Nephron progenitor cell (in vitro differentiated cells): ENCODE measurements at regions not wholly inside any gene's neighbourhood (a gene's known extent, or its start where the extent isn't known, plus 50 kb on each side); places are given as distances from the start of the nearest gene placed in this dataset.

Source experiments
- DNase-seq: peaks from one replicate; pipeline ENCODE4 v3.0.0; 2021
- H3K27ac Mint-ChIP-seq: 2 replicates; pipeline ENCODE4 v1.8.0; 2021; ENCODE audit warnings: mild to moderate bottlenecking, moderate library complexity, mixed read lengths
- H3K27me3 Mint-ChIP-seq: 2 replicates; pipeline ENCODE4 v1.8.0; 2021; ENCODE audit warnings: mild to moderate bottlenecking, low read depth, mixed read lengths; ENCODE audit not compliant: poor library complexity
- H3K36me3 Mint-ChIP-seq: 2 replicates; pipeline ENCODE4 v1.8.0; 2021; ENCODE audit warnings: low read depth, mixed read lengths
- H3K4me1 Mint-ChIP-seq: 2 replicates; pipeline ENCODE4 v1.8.0; 2021; ENCODE audit warnings: mixed read lengths
- H3K4me3 Mint-ChIP-seq: 2 replicates; pipeline ENCODE4 v1.8.0; 2021; ENCODE audit warnings: mild to moderate bottlenecking, moderate library complexity, mixed read lengths
- H3K9me3 Mint-ChIP-seq: 2 replicates; pipeline ENCODE4 v1.8.0; 2021; ENCODE audit warnings: mild to moderate bottlenecking, moderate library complexity, mixed read lengths
- TF ChIP-seq, protein P1 (sequence below): fragments of 200-600 bp; sonication (generic); IDR thresholded peaks from 2 replicates; pipeline ENCODE4 v1.5.0; 2021; ENCODE audit warnings: antibody characterized with exemption

DNA sequence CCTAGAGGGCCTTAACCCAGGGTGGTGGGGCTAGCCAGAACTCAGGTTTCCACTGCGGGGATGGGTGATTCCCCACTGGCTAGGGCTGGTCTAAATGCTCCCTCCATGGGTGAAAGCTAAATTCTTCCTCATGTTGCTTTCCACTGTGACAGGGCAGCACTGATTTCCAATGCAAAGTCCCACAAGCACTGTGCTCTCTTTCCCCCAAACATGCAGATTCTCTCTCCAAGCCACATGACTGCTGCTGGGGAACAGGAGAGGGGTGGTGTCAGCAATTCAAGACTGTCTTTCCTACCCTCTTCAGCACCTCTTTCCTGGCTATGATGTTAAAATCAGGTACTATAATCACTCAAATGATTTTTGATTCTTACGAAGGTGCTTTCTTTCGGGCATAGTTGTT, 215.5 kb downstream of the RWDD3 start:
- H3K4me1 Mint-ChIP-seq = no peaks in the 10 kb centered on the region
- peaks cover 17% of the 10 kb centered on the region for H3K9me3 Mint-ChIP-seq
- TF ChIP-seq, protein P1, sequence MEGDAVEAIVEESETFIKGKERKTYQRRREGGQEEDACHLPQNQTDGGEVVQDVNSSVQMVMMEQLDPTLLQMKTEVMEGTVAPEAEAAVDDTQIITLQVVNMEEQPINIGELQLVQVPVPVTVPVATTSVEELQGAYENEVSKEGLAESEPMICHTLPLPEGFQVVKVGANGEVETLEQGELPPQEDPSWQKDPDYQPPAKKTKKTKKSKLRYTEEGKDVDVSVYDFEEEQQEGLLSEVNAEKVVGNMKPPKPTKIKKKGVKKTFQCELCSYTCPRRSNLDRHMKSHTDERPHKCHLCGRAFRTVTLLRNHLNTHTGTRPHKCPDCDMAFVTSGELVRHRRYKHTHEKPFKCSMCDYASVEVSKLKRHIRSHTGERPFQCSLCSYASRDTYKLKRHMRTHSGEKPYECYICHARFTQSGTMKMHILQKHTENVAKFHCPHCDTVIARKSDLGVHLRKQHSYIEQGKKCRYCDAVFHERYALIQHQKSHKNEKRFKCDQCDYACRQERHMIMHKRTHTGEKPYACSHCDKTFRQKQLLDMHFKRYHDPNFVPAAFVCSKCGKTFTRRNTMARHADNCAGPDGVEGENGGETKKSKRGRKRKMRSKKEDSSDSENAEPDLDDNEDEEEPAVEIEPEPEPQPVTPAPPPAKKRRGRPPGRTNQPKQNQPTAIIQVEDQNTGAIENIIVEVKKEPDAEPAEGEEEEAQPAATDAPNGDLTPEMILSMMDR = no peak
- H3K27ac Mint-ChIP-seq = peak overlapping the region; percentile 83
- peaks cover 6% of the 10 kb centered on the region for H3K27me3 Mint-ChIP-seq
- H3K4me3 Mint-ChIP-seq = no peak overlapping the region
- DNase-seq = no peak
- no peaks in the 10 kb centered on the region for H3K36me3 Mint-ChIP-seq

DNA sequence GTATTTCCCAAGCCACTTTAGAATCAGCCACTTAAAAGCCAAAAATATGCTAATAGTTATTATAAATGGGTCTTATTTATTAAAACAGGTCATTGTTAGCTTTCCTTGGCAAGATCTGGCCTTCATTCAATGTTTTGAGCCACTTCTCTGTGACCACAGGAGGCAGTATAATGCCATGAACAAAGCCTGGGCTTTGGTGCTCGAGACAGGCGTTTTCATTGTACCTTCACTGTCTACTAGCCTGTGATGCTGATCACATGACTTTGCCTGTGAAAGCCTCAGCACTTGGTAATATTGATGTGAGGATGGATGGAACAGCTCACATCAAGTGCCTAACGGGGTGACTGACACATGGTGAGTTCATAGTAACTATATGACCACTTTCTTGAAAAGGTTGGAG, 217.0 kb downstream of the RWDD3 start:
- TF ChIP-seq, protein P1 = no peak
- no peaks in the 10 kb centered on the region for H3K4me1 Mint-ChIP-seq
- no peak for DNase-seq
- H3K27me3 Mint-ChIP-seq = peaks cover 6% of the 10 kb centered on the region
- no peak overlapping the region for H3K27ac Mint-ChIP-seq
- no peak overlapping the region for H3K4me3 Mint-ChIP-seq
- H3K9me3 Mint-ChIP-seq = peaks cover 30% of the 10 kb centered on the region
- H3K36me3 Mint-ChIP-seq = no peaks in the 10 kb centered on the region

DNA sequence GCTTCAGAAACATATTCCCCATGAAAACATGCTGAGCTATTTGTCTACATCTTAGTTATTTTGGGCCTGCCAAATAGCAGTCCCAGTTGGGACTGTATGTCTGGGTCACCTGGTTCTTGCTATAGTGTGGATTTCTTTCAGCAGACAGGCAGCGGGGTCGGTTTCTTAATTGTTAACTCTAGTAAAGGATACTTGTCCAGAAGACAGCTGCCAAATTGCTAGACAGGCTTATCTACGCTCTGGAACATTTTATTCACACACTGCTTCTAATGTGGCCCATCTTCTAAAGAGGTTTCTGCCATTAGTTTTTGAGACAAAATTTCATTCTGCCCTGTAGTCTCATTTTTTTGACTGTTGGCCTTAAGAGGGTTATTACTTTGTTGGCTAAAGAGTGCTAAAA, 217.9 kb downstream of the RWDD3 start:
- Mint-ChIP-seq H3K27me3 (peaks cover 6% of the 10 kb centered on the region), H3K27ac (no peak overlapping the region), H3K36me3 (no peaks in the 10 kb centered on the region), H3K9me3 (peaks cover 35% of the 10 kb centered on the region), H3K4me3 (no peak overlapping the region), H3K4me1 (no peaks in the 10 kb centered on the region)
- no peak for DNase-seq
- TF ChIP-seq, protein P1 = no peak

DNA sequence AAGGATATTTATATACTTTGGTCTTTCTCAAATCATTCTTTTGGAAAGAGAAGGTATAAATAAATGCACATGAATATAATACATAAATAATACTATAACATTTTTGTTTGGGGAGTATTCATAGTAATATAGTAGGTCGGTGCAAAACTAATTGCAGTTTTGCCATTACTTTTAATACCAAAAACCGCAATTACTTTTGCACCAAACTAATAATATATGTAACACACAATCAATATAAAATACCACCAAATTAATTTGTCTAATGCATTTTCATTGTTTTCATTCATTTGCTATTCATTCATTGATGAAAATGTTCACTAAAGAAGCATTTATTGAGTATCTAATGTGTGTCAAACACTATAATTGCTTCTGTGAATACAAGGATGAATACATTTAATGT, 219.0 kb downstream of the RWDD3 start:
- peaks cover 6% of the 10 kb centered on the region for H3K27me3 Mint-ChIP-seq
- H3K36me3 Mint-ChIP-seq = no peaks in the 10 kb centered on the region
- TF ChIP-seq, protein P1 = no peak
- H3K27ac Mint-ChIP-seq = no peak overlapping the region
- peaks cover 37% of the 10 kb centered on the region for H3K9me3 Mint-ChIP-seq
- H3K4me3 Mint-ChIP-seq = no peak overlapping the region
- no peak for DNase-seq
- H3K4me1 Mint-ChIP-seq = no peaks in the 10 kb centered on the region

DNA sequence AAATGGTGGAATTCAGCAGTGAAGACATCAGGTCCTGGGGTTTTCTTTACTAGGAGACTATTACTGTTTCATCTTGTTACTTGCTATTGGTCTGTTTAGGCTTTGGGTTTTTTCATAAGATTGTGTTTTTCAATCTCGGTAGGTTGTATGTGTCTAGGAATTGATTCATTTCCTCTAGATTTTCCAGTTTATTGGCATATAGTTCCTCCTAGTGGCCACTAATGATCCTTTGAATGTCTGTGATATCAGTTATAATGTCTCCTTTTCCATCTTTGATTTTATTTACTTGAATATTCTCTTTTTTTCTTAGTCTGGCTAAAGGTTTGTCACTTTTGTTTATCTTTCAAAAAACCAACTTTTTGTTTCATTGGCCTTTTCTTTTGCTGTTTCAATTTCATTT, 233.0 kb downstream of the RWDD3 start:
- H3K27ac Mint-ChIP-seq = no peak overlapping the region
- TF ChIP-seq, protein P1 = no peak

DNA sequence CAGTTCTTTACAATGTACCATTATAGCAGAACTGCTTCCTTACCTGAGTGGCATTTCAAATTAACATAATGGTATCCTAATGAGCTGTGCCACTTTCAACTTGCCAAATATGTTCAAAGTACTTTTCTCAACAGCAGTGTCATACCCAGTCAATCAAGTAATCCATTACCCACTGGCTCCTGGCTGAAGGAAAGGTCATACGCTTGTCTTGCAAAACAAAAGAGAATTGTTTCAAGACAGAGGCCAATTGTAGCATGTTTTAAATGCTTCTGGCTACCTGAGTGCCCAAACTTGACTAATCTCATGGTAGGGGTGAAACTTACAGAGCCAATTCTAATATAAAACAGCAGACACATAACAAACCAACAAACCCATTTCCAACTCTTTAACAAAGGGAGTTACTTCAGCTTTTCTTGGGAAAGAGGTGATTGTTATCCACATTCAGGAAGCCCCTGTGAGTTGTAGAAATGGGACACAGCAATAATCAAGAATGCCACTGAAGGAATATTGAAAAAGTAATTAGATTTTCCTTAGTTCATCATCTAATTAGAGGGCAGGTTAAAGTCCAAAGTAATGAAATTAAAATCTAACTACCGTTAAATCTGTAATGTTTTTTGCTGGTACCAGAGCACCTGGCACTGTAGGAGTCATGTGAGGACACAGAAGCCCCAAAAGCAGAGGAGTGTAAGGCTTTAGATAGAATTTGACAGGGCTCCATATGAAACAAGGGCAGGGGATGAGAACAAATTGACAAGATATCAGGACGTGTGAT, 241.9 kb downstream of the RWDD3 start:
- TF ChIP-seq, protein P1 = no peak
- no peak overlapping the region for H3K4me3 Mint-ChIP-seq
- no peaks in the 10 kb centered on the region for H3K4me1 Mint-ChIP-seq
- DNase-seq = no peak
- H3K9me3 Mint-ChIP-seq = peaks cover 20% of the 10 kb centered on the region
- H3K27me3 Mint-ChIP-seq = no peaks in the 10 kb centered on the region
- peaks cover 5% of the 10 kb centered on the region for H3K36me3 Mint-ChIP-seq
- no peak overlapping the region for H3K27ac Mint-ChIP-seq

More for the DNA sequence above, 233.0 kb downstream of the RWDD3 start:
- Mint-ChIP-seq H3K27me3 (no peaks in the 10 kb centered on the region), H3K36me3 (no peaks in the 10 kb centered on the region), H3K9me3 (peaks cover 31% of the 10 kb centered on the region), H3K4me3 (no peak overlapping the region), H3K4me1 (no peaks in the 10 kb centered on the region)
- DNase-seq = no peak
